WTC11 (cell line): ENCODE measurements at regions not wholly inside any gene's neighbourhood (a gene's known extent, or its start where the extent isn't known, plus 50 kb on each side); places are given as distances from the start of the nearest gene placed in this dataset.

Experiments used
- ATAC-seq: fragments of 200-7000 bp; cut with Tn5 transposase; 2 replicates; pipeline ENCODE4 v1.10.0; 2021; ENCODE audit warnings: mild to moderate bottlenecking, moderate library complexity
- CTCF ChIA-PET: fragments of 300-600 bp; sonication (Branson Sonifier 250); formaldehyde crosslinking; loops from one replicate; lab custom pipeline; 2021; ENCODE audit warnings: antibody characterized with exemption; lab: Charles Lee
- POLR2A ChIA-PET: fragments of 350-600 bp; sonication (Branson Sonifier 250); formaldehyde crosslinking; loops from one replicate; lab custom pipeline; 2021; ENCODE audit warnings: antibody characterized with exemption; lab: Charles Lee
- DNase-seq: peaks from one replicate; pipeline ENCODE4 v3.0.0; 2021; ENCODE audit warnings: low spot score
- H3K27ac Mint-ChIP-seq: 2 replicates; pipeline ENCODE4 v1.8.0; 2021; ENCODE audit warnings: mixed read lengths
- H3K27me3 Mint-ChIP-seq: 2 replicates; pipeline ENCODE4 v1.8.0; 2021; ENCODE audit warnings: low read depth, mild to moderate bottlenecking, moderate library complexity, mixed read lengths
- H3K36me3 Mint-ChIP-seq: 2 replicates; pipeline ENCODE4 v1.8.0; 2021; ENCODE audit warnings: mixed read lengths
- H3K4me1 Mint-ChIP-seq: 2 replicates; pipeline ENCODE4 v1.8.0; 2022; ENCODE audit warnings: mixed read lengths
- H3K4me3 Mint-ChIP-seq: 2 replicates; pipeline ENCODE4 v1.8.0; 2021; ENCODE audit warnings: mild to moderate bottlenecking, moderate library complexity, mixed read lengths
- H3K9me3 Mint-ChIP-seq: 2 replicates; pipeline ENCODE4 v1.8.0; 2021; ENCODE audit warnings: mixed read lengths
- ELF4 ChIP-seq: sonication (generic); formaldehyde crosslinking; IDR thresholded peaks from 2 replicates; pipeline ENCODE4 v1.8.1; 2022; ENCODE audit warnings: low read depth, mild to moderate bottlenecking, moderate library complexity, missing genetic modification reagents
- GRHL2 ChIP-seq: fragments of 250-450 bp; sonication (Bioruptor Pico); IDR thresholded peaks from 2 replicates; pipeline ENCODE4 v1.8.0; 2022; ENCODE audit warnings: mild to moderate bottlenecking, moderate library complexity; ENCODE audit not compliant: insufficient replicate concordance, severe bottlenecking
- JAZF1 ChIP-seq: fragments of 250-450 bp; sonication (Bioruptor Pico); IDR thresholded peaks from 2 replicates; pipeline ENCODE4 v1.9.0; 2021; ENCODE audit warnings: moderate library complexity, mild to moderate bottlenecking, inconsistent platforms
- MYBL2 ChIP-seq: sonication (generic); formaldehyde crosslinking; IDR thresholded peaks from 2 replicates; pipeline ENCODE4 v1.8.1; 2023; ENCODE audit warnings: mild to moderate bottlenecking, moderate library complexity, missing genetic modification reagents
- NFATC4 ChIP-seq: fragments of 250-450 bp; sonication (Bioruptor Pico); IDR thresholded peaks from 2 replicates; pipeline ENCODE4 v1.9.0; 2021; ENCODE audit warnings: mild to moderate bottlenecking
- NR2C2 ChIP-seq: sonication (generic); formaldehyde crosslinking; IDR thresholded peaks from 2 replicates; pipeline ENCODE4 v1.8.0; 2022; ENCODE audit warnings: mild to moderate bottlenecking, missing genetic modification reagents
- SMAD3 ChIP-seq: sonication (generic); formaldehyde crosslinking; IDR thresholded peaks from 2 replicates; pipeline ENCODE4 v1.8.0; 2022; ENCODE audit warnings: missing genetic modification reagents, mild to moderate bottlenecking, borderline replicate concordance
- SMAD4 ChIP-seq: sonication (generic); formaldehyde crosslinking; IDR thresholded peaks from 2 replicates; pipeline ENCODE4 v1.8.0; 2022; ENCODE audit warnings: mild to moderate bottlenecking, missing genetic modification reagents
- ZNF423 ChIP-seq: fragments of 250-450 bp; sonication (Bioruptor Pico); IDR thresholded peaks from 2 replicates; pipeline ENCODE4 v2.1.2; 2022; ENCODE audit warnings: mild to moderate bottlenecking, moderate library complexity
- TF ChIP-seq, protein P1 (sequence below): sonication (generic); formaldehyde crosslinking; IDR thresholded peaks from 2 replicates; pipeline ENCODE4 v1.8.0; 2023; ENCODE audit warnings: missing genetic modification reagents
- TF ChIP-seq, protein P2 (sequence below): fragments of 250-450 bp; sonication (Bioruptor Pico); IDR thresholded peaks from 2 replicates; pipeline ENCODE4 v1.8.0; 2021; ENCODE audit warnings: mild to moderate bottlenecking
- TF ChIP-seq, protein P3 (sequence below): sonication (generic); formaldehyde crosslinking; IDR thresholded peaks from 2 replicates; pipeline ENCODE4 v1.8.1; 2022; ENCODE audit warnings: low read depth, missing genetic modification reagents, borderline replicate concordance
- TF ChIP-seq, protein P4 (sequence below): fragments of 250-450 bp; sonication (Bioruptor Pico); IDR thresholded peaks from 2 replicates; pipeline ENCODE4 v1.9.0; 2021; ENCODE audit warnings: mild to moderate bottlenecking
- TF ChIP-seq, protein P5 (sequence below): sonication (generic); formaldehyde crosslinking; conservative IDR thresholded peaks from 2 replicates; pipeline ENCODE4 v1.8.1; 2022; ENCODE audit warnings: mild to moderate bottlenecking, missing genetic modification reagents
- TF ChIP-seq, protein P6 (sequence below): sonication (generic); formaldehyde crosslinking; IDR thresholded peaks from 2 replicates; pipeline ENCODE4 v1.8.1; 2023; ENCODE audit warnings: mild to moderate bottlenecking, missing genetic modification reagents
- TF ChIP-seq, protein P7 (sequence below): sonication (generic); formaldehyde crosslinking; IDR thresholded peaks from 2 replicates; pipeline ENCODE4 v1.8.1; 2023; ENCODE audit warnings: mild to moderate bottlenecking, missing genetic modification reagents, borderline replicate concordance

DNA sequence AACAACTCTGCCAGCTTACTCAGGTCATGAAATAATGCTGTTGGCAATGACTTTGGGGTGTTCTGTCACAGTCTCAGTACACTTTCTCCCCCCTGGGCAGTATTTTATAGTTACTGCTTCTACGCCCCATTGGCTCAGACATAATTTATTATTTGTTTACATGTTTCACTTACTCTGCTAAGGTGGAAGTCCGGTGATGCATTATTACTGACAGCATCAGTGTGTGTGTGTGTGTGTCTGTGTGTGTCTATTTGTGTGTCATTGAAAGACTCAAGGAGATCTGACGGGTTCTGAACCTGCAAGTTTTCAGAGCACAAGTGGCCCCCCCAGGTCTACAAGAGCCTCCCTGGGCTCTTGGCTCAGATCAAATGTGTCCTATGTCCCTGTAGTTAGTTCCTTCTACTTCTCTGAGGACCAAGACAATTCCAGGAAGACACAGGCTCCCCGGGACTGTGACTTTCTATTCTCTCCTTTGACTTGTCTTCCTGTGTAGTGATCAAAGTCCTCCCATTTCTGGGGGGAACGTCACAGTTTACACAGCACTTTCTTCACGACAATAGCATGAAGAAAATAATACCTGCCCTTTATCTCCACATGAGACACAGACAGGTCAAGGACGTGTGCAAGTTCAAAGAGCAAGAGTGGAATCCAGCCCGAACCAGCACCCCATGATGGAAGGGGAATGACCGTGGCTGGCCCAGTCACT is 283.7 kb upstream of the GATB start:
- CTCF ChIA-PET: no interaction called here
- no peak for ATAC-seq
- POLR2A ChIA-PET: interaction anchor here (0.6 kb wide), 1 partner anchor 21 kb away, joined by 3 read pairs; no protein-coding TSS in a partner anchor

DNA sequence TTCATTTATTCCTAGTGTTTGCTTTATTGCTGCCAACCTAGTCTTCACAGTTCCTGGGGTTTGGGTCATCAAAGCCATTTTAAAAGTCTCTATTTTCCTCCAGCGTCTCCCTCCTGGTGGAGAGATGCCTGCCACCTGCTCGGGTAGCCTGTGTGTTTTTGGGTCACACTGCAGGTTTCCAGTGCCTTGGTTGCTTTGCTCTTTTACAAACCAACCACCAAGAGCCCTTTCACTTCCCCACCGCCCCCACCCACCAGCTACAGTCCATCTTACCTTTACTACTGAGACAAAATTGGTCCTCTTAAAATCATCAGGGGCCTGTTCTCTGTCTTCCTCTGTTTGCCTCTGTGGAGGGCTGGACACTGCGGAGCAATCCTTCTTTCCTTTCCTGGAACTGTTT is 280.5 kb upstream of the GATB start:
- ATAC-seq (no peak), DNase-seq (no peak)
- peaks cover 12% of the 10 kb centered on the region for H3K36me3 Mint-ChIP-seq
- CTCF ChIA-PET: no interaction called here
- no peak overlapping the region for H3K4me3 Mint-ChIP-seq
- peaks cover 9% of the 10 kb centered on the region for H3K27me3 Mint-ChIP-seq
- no peak overlapping the region for H3K27ac Mint-ChIP-seq
- POLR2A ChIA-PET: no interaction called here
- H3K4me1 Mint-ChIP-seq: peaks cover 6% of the 10 kb centered on the region
- H3K9me3 Mint-ChIP-seq: peaks cover 22% of the 10 kb centered on the region
- TF ChIP-seq ELF4 (CRISPR knock-in tag) (no peak), NFATC4 (CRISPR knock-in tag) (no peak), ZNF423 (no peak), GRHL2 (CRISPR knock-in tag) (no peak), SMAD3 (CRISPR knock-in tag) (no peak)
- TF ChIP-seq, protein P1, sequence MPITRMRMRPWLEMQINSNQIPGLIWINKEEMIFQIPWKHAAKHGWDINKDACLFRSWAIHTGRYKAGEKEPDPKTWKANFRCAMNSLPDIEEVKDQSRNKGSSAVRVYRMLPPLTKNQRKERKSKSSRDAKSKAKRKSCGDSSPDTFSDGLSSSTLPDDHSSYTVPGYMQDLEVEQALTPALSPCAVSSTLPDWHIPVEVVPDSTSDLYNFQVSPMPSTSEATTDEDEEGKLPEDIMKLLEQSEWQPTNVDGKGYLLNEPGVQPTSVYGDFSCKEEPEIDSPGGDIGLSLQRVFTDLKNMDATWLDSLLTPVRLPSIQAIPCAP (CRISPR knock-in tag): no peak
- TF ChIP-seq, protein P2, sequence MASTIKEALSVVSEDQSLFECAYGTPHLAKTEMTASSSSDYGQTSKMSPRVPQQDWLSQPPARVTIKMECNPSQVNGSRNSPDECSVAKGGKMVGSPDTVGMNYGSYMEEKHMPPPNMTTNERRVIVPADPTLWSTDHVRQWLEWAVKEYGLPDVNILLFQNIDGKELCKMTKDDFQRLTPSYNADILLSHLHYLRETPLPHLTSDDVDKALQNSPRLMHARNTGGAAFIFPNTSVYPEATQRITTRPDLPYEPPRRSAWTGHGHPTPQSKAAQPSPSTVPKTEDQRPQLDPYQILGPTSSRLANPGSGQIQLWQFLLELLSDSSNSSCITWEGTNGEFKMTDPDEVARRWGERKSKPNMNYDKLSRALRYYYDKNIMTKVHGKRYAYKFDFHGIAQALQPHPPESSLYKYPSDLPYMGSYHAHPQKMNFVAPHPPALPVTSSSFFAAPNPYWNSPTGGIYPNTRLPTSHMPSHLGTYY: no peak
- TF ChIP-seq, protein P3, sequence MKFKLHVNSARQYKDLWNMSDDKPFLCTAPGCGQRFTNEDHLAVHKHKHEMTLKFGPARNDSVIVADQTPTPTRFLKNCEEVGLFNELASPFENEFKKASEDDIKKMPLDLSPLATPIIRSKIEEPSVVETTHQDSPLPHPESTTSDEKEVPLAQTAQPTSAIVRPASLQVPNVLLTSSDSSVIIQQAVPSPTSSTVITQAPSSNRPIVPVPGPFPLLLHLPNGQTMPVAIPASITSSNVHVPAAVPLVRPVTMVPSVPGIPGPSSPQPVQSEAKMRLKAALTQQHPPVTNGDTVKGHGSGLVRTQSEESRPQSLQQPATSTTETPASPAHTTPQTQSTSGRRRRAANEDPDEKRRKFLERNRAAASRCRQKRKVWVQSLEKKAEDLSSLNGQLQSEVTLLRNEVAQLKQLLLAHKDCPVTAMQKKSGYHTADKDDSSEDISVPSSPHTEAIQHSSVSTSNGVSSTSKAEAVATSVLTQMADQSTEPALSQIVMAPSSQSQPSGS (CRISPR knock-in tag): no peak
- TF ChIP-seq, protein P4, sequence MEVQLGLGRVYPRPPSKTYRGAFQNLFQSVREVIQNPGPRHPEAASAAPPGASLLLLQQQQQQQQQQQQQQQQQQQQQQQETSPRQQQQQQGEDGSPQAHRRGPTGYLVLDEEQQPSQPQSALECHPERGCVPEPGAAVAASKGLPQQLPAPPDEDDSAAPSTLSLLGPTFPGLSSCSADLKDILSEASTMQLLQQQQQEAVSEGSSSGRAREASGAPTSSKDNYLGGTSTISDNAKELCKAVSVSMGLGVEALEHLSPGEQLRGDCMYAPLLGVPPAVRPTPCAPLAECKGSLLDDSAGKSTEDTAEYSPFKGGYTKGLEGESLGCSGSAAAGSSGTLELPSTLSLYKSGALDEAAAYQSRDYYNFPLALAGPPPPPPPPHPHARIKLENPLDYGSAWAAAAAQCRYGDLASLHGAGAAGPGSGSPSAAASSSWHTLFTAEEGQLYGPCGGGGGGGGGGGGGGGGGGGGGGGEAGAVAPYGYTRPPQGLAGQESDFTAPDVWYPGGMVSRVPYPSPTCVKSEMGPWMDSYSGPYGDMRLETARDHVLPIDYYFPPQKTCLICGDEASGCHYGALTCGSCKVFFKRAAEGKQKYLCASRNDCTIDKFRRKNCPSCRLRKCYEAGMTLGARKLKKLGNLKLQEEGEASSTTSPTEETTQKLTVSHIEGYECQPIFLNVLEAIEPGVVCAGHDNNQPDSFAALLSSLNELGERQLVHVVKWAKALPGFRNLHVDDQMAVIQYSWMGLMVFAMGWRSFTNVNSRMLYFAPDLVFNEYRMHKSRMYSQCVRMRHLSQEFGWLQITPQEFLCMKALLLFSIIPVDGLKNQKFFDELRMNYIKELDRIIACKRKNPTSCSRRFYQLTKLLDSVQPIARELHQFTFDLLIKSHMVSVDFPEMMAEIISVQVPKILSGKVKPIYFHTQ (CRISPR knock-in tag): no peak
- TF ChIP-seq, protein P5, sequence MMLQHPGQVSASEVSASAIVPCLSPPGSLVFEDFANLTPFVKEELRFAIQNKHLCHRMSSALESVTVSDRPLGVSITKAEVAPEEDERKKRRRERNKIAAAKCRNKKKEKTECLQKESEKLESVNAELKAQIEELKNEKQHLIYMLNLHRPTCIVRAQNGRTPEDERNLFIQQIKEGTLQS (CRISPR knock-in tag): no peak

More for the DNA sequence above, 283.7 kb upstream of the GATB start:
- peaks cover 12% of the 10 kb centered on the region for H3K36me3 Mint-ChIP-seq
- peaks cover 9% of the 10 kb centered on the region for H3K27me3 Mint-ChIP-seq
- no peak for DNase-seq
- no peak overlapping the region for H3K4me3 Mint-ChIP-seq
- no peak overlapping the region for H3K27ac Mint-ChIP-seq
- peaks cover 19% of the 10 kb centered on the region for H3K9me3 Mint-ChIP-seq
- peaks cover 14% of the 10 kb centered on the region for H3K4me1 Mint-ChIP-seq
- TF ChIP-seq NR2C2 (CRISPR knock-in tag) (no peak), MYBL2 (CRISPR knock-in tag) (no peak), JAZF1 (no peak), SMAD4 (no peak), GRHL2 (CRISPR knock-in tag) (no peak), SMAD3 (CRISPR knock-in tag) (no peak)
- TF ChIP-seq, protein P6, sequence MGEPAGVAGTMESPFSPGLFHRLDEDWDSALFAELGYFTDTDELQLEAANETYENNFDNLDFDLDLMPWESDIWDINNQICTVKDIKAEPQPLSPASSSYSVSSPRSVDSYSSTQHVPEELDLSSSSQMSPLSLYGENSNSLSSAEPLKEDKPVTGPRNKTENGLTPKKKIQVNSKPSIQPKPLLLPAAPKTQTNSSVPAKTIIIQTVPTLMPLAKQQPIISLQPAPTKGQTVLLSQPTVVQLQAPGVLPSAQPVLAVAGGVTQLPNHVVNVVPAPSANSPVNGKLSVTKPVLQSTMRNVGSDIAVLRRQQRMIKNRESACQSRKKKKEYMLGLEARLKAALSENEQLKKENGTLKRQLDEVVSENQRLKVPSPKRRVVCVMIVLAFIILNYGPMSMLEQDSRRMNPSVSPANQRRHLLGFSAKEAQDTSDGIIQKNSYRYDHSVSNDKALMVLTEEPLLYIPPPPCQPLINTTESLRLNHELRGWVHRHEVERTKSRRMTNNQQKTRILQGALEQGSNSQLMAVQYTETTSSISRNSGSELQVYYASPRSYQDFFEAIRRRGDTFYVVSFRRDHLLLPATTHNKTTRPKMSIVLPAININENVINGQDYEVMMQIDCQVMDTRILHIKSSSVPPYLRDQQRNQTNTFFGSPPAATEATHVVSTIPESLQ (CRISPR knock-in tag): no peak
- TF ChIP-seq, protein P7, sequence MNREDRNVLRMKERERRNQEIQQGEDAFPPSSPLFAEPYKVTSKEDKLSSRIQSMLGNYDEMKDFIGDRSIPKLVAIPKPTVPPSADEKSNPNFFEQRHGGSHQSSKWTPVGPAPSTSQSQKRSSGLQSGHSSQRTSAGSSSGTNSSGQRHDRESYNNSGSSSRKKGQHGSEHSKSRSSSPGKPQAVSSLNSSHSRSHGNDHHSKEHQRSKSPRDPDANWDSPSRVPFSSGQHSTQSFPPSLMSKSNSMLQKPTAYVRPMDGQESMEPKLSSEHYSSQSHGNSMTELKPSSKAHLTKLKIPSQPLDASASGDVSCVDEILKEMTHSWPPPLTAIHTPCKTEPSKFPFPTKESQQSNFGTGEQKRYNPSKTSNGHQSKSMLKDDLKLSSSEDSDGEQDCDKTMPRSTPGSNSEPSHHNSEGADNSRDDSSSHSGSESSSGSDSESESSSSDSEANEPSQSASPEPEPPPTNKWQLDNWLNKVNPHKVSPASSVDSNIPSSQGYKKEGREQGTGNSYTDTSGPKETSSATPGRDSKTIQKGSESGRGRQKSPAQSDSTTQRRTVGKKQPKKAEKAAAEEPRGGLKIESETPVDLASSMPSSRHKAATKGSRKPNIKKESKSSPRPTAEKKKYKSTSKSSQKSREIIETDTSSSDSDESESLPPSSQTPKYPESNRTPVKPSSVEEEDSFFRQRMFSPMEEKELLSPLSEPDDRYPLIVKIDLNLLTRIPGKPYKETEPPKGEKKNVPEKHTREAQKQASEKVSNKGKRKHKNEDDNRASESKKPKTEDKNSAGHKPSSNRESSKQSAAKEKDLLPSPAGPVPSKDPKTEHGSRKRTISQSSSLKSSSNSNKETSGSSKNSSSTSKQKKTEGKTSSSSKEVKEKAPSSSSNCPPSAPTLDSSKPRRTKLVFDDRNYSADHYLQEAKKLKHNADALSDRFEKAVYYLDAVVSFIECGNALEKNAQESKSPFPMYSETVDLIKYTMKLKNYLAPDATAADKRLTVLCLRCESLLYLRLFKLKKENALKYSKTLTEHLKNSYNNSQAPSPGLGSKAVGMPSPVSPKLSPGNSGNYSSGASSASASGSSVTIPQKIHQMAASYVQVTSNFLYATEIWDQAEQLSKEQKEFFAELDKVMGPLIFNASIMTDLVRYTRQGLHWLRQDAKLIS (CRISPR knock-in tag): no peak
- TF ChIP-seq, protein P3 (CRISPR knock-in tag): no peak
